Lower leg skin (tissue), 4 donors: ENCODE measurements at regions not wholly inside any gene's neighbourhood (a gene's known extent, or its start where the extent isn't known, plus 50 kb on each side); places are given as distances from the start of the nearest gene placed in this dataset.

Experiments used
- DNase-seq, 2 donors: peaks; one replicate each; pipeline ENCODE4 v3.0.0-alpha.2; 2019; ENCODE audit warnings: low spot score in 2 of 2
- H3K4me3 ChIP-seq: fragments of 200-600 bp; sonication (generic); 2 replicates; pipeline ENCODE4 v1.5.1; 2017; ENCODE audit warnings: mild to moderate bottlenecking, low read depth; ENCODE audit not compliant: poor library complexity, severe bottlenecking
- POLR2A ChIP-seq, 2 donors: fragments of 450-650 bp; IDR thresholded peaks; one replicate each; pipeline ENCODE4 v1.6.1; 2016 to 2017; ENCODE audit warnings: antibody characterized with exemption in 2 of 2, mild to moderate bottlenecking in 1 of 2, moderate library complexity in 1 of 2
- WGBS, 2 donors: methylation state at CpG; one replicate each; pipeline ENCODE4 v1.1.5; 2018; 5-methylcytosine and 5-hydroxymethylcytosine counted together
- intact Hi-C: fragments of 100-400 bp; cut with DNase I; formaldehyde crosslinking; loops from one replicate; pipeline ENCODE4 v1.15.0; 2023; ENCODE audit warnings: low total_unique reads
- TF ChIP-seq, protein P1 (sequence below), 3 donors: fragments of 450-650 bp; IDR thresholded peaks; one replicate each; pipeline ENCODE4 v1.5.1; 2016; ENCODE audit warnings: antibody characterized with exemption in 3 of 3, mild to moderate bottlenecking in 3 of 3, moderate library complexity in 2 of 3

DNA sequence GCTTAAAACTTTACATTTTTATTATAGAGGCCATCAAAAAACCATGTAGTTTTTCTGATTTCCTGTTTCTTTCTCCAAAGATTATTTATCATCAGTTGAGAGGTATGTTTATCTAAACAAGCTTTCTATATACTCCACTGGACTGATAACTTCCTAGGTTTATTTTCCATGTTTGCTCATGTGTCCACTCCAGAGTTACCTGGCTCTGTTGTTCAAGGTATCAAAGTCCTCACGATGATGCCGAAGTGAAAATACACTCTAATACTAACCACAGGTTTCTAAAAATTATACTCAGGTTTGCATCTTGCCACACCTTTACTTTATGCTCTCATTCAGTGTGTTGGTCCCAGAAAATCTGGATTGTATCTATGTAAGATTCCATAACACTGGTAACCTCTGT, 287.9 kb upstream of the GULP1 start:
- intact Hi-C loops, result no loop called here
- no peak overlapping the region for H3K4me3 ChIP-seq
- DNase-seq, result no peak
- TF ChIP-seq POLR2A (IDR thresholded peaks at IDR 0.05), result no peak
- TF ChIP-seq, protein P1, sequence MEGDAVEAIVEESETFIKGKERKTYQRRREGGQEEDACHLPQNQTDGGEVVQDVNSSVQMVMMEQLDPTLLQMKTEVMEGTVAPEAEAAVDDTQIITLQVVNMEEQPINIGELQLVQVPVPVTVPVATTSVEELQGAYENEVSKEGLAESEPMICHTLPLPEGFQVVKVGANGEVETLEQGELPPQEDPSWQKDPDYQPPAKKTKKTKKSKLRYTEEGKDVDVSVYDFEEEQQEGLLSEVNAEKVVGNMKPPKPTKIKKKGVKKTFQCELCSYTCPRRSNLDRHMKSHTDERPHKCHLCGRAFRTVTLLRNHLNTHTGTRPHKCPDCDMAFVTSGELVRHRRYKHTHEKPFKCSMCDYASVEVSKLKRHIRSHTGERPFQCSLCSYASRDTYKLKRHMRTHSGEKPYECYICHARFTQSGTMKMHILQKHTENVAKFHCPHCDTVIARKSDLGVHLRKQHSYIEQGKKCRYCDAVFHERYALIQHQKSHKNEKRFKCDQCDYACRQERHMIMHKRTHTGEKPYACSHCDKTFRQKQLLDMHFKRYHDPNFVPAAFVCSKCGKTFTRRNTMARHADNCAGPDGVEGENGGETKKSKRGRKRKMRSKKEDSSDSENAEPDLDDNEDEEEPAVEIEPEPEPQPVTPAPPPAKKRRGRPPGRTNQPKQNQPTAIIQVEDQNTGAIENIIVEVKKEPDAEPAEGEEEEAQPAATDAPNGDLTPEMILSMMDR (IDR thresholded peaks at IDR 0.05), result no peak
- WGBS, 2 donors, result 48 to 71% methylated on average over 2 of the region's 2 CpGs

DNA sequence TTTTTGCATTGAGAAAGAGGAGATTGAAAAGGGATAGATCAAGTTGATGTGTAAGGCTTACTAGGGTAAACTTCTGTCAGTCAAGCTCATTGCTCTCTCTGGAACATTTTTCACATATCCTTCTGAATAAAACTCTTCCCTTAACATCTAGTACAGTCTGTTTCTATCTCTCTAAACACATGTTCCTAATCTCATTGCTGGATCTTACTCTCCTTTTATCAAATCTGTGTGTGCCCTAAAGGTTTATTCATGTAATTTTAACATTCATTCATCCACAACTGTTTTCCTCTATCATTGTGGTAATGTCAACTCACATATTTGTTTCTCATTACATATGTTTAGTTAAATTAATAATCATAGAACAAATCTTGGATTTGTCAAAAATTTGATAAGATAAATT, 277.9 kb upstream of the GULP1 start:
- intact Hi-C loops, result no loop called here
- no peak for DNase-seq
- no peak for TF ChIP-seq POLR2A (IDR thresholded peaks at IDR 0.05)
- no peak overlapping the region for H3K4me3 ChIP-seq

DNA sequence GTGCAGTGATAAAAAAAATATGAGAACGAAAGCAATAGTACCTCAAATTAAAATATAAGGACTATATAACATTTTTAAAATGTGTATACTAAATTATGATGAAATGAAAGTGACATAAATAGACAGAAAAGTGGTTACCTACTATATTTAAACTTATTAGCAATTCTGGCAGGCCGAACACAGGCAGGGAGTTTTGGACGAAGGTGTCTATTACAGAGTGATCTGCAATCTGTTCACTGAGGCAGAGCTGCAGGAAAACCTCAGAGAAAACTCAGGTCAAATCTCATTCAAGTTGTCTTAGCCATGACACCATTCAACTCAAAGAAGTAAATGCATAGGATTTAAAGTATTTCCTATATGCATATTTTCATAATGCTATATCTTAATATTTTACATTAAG, 274.8 kb upstream of the GULP1 start:
- 78 to 80% methylated on average over 3 of the region's 3 CpGs for WGBS, 2 donors
- intact Hi-C loops, result no loop called here
- no peak overlapping the region for H3K4me3 ChIP-seq
- TF ChIP-seq, protein P1 (IDR thresholded peaks at IDR 0.05), result no peak
- TF ChIP-seq POLR2A (IDR thresholded peaks at IDR 0.05), result no peak
- no peak for DNase-seq

DNA sequence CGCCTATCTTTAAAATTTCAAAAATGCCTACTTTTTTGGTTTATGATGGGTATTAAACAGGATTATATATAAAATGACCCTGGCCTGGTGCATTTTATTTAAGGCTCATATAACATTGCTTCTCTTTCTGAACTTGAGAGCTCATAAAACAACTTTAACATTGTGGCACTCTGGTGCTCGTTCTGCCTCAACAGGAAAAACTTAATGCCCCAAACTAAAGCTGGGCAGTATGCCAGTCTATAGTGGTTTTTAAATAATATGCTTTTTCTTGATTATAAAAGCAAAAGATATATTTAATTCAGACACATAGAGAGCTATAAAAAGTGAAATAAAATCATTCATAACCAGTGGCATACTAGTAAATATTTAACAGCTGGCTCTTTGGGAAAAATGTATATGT, 269.3 kb upstream of the GULP1 start:
- intact Hi-C loops, result no loop called here
- TF ChIP-seq, protein P1 (IDR thresholded peaks at IDR 0.05), result no peak
- TF ChIP-seq POLR2A (IDR thresholded peaks at IDR 0.05), result no peak
- 61 to 77% methylated on average over 2 of the region's 2 CpGs for WGBS, 2 donors
- no peak overlapping the region for H3K4me3 ChIP-seq
- no peak for DNase-seq

DNA sequence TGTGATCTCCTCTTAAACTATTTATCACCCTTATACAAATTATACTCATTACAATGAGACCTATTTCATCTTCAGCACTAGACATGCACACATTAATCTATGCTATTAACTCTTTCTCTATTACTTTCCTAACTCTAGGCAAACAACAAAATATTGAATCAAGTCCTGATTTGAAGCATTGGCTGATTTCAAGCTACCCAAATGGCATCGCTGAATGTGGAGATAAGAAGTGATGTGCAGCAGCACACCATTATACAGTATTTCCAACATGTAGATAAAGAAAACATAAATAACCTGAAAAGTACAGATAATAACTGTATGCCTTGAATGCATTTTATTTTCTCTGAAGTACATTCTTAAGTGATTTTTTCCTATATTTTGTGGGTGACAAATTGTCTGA, 268.6 kb upstream of the GULP1 start:
- WGBS, 2 donors, result 91 to 97% methylated on average over 1 of the region's 1 CpG
- intact Hi-C loops, result no loop called here
- DNase-seq, result no peak
- TF ChIP-seq, protein P1 (IDR thresholded peaks at IDR 0.05), result no peak
- TF ChIP-seq POLR2A (IDR thresholded peaks at IDR 0.05), result no peak
- H3K4me3 ChIP-seq, result no peak overlapping the region

DNA sequence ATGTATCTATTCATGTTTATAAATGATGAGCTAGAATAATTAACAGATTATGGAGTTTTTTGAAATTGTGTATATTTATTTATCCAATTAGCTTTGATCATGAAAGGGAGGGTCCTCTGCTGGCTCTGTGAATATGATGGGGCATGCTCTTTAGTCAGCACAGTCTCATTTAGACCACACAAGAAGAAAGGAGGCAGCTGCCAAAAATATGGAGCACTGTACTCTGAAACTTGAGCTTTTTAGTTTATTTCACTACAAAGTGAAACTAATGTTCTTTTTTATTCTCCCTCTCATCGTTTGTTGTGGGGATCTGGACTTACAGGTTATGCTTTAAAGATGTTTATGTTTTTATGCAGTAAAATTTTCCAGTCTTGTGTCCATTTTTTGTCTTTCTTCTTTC, 266.9 kb upstream of the GULP1 start:
- intact Hi-C loops, result no loop called here
- DNase-seq, result no peak
- TF ChIP-seq, protein P1 (IDR thresholded peaks at IDR 0.05), result no peak
- WGBS, 2 donors, result 15 to 29% methylated on average over 1 of the region's 1 CpG
- H3K4me3 ChIP-seq, result no peak overlapping the region
